GM23248 (cell line): ENCODE measurements at regions not wholly inside any gene's neighbourhood (a gene's known extent, or its start where the extent isn't known, plus 50 kb on each side); places are given as distances from the start of the nearest gene placed in this dataset.

Experiments used
- DNase-seq: peaks from one replicate; pipeline ENCODE4 v3.0.0-alpha.2; 2015
- H2AFZ ChIP-seq: fragments of 200-600 bp; sonication (generic); 2 replicates; pipeline ENCODE4 v1.6.1; 2016; ENCODE audit warnings: antibody characterized with exemption
- H3F3A ChIP-seq: fragments of 200-600 bp; sonication (generic); 2 replicates; pipeline ENCODE4 v1.6.1; 2016; ENCODE audit warnings: mild to moderate bottlenecking, antibody characterized with exemption, mixed run types; ENCODE audit not compliant: insufficient read depth
- H3K27ac ChIP-seq: fragments of 200-600 bp; sonication (generic); 2 replicates; pipeline ENCODE4 v1.5.1; 2016; ENCODE audit warnings: mild to moderate bottlenecking
- H3K27me3 ChIP-seq: fragments of 200-600 bp; sonication (generic); replicated peaks from 2 replicates; pipeline ENCODE4 v1.6.1; 2016; ENCODE audit warnings: mild to moderate bottlenecking; ENCODE audit not compliant: insufficient read depth
- H3K36me3 ChIP-seq: fragments of 200-600 bp; sonication (generic); 2 replicates; pipeline ENCODE4 v1.6.1; 2016; ENCODE audit warnings: low read depth, mild to moderate bottlenecking
- H3K4me1 ChIP-seq: fragments of 200-600 bp; sonication (generic); 2 replicates; pipeline ENCODE4 v1.6.1; 2016; ENCODE audit warnings: mild to moderate bottlenecking; ENCODE audit not compliant: insufficient read depth
- H3K4me2 ChIP-seq: fragments of 200-600 bp; sonication (generic); one replicate; pipeline ENCODE4 v1.6.1; 2016; ENCODE audit warnings: mild to moderate bottlenecking; ENCODE audit not compliant: unreplicated experiment
- H3K4me3 ChIP-seq: fragments of 200-600 bp; sonication (generic); 2 replicates; pipeline ENCODE4 v1.5.1; 2016; ENCODE audit warnings: mild to moderate bottlenecking
- H3K79me2 ChIP-seq: fragments of 200-600 bp; sonication (generic); 2 replicates; pipeline ENCODE4 v1.6.1; 2016; ENCODE audit warnings: mild to moderate bottlenecking; ENCODE audit not compliant: insufficient read depth
- H3K9ac ChIP-seq: fragments of 200-600 bp; sonication (generic); 2 replicates; pipeline ENCODE4 v1.6.1; 2016; ENCODE audit warnings: mild to moderate bottlenecking
- H3K9me2 ChIP-seq: fragments of 200-600 bp; sonication (generic); 2 replicates; pipeline ENCODE4 v1.6.1; 2016; ENCODE audit warnings: mixed run types, mild to moderate bottlenecking, moderate library complexity; ENCODE audit not compliant: insufficient read depth
- H3K9me3 ChIP-seq: fragments of 200-600 bp; sonication (generic); one replicate; pipeline ENCODE4 v1.6.1; 2017; ENCODE audit warnings: low read depth
- H4K20me1 ChIP-seq: fragments of 200-600 bp; sonication (generic); 2 replicates; pipeline ENCODE4 v1.6.0; 2016; ENCODE audit not compliant: insufficient read depth
- EZH2 ChIP-seq: fragments of 200-600 bp; sonication (generic); IDR thresholded peaks from 2 replicates; pipeline ENCODE4 v1.6.1; 2018; ENCODE audit warnings: antibody characterized with exemption, mild to moderate bottlenecking; ENCODE audit not compliant: insufficient read depth, poor library complexity, severe bottlenecking
- EZH2phosphoT487 ChIP-seq: fragments of 200-600 bp; sonication (generic); IDR thresholded peaks from 2 replicates; pipeline ENCODE4 v1.6.1; 2018; ENCODE audit warnings: antibody characterized with exemption, moderate library complexity, mild to moderate bottlenecking, low read depth; ENCODE audit not compliant: insufficient read depth
- WGBS, 2 experiments: methylation state at CpG; one replicate each; pipeline ENCODE4 v1.1.6; 2015 to 2017; ENCODE audit warnings: low lambda C conversion rate in 2 of 2, low coverage in 1 of 2; ENCODE audit errors: missing lambda C conversion rate in 2 of 2; 5-methylcytosine and 5-hydroxymethylcytosine counted together
- in situ Hi-C: fragments of 300-500 bp; cut with MboI; formaldehyde crosslinking; loops from 2 replicates; pipeline ENCODE4 v1.15.0; 2020

DNA sequence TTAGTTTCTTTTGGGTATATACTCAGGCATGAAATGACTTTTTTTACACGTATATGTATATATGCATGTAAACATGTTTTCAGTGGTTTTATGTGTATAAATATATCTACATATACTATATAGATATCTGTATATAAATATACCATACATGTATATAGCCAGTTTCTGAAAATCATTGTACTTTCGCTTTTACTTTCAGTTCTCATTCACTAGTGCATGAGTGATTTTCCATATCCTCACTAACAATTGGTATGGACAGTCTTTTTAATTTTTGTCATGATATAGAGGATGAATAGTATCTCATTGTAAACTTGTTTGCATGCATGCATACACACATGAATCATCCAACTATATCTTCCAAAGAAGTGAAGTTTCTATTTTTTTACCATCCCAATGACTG is 877.1 kb upstream of the CDH8 start:
- Histone ChIP-seq H3K9me2 (no peaks in the 10 kb centered on the region), H3K9ac (no peak overlapping the region), H2AFZ (no peak overlapping the region), H4K20me1 (no peaks in the 10 kb centered on the region), H3K79me2 (no peaks in the 10 kb centered on the region), H3K4me2 (no peak overlapping the region), H3F3A (no peaks in the 10 kb centered on the region), H3K4me3 (no peak overlapping the region), H3K4me1 (no peaks in the 10 kb centered on the region), H3K27me3 (no peaks in the 10 kb centered on the region), H3K9me3 (no peaks in the 10 kb centered on the region), H3K27ac (no peak overlapping the region), H3K36me3 (no peaks in the 10 kb centered on the region)
- no peak for TF ChIP-seq EZH2phosphoT487
- TF ChIP-seq EZH2 = no peak
- in situ Hi-C loops = no loop called here
- WGBS, 2 experiments = 26 to 36% methylated on average over 2 of the region's 2 CpGs
- DNase-seq = no peak

GRCh38 chr16:62909597-62909996 is 873.4 kb upstream of the CDH8 start:
- H3K27me3 ChIP-seq = no peaks in the 10 kb centered on the region
- H2AFZ ChIP-seq = no peak overlapping the region
- no peaks in the 10 kb centered on the region for H3K36me3 ChIP-seq
- H4K20me1 ChIP-seq = no peaks in the 10 kb centered on the region
- H3K4me2 ChIP-seq = no peak overlapping the region
- DNase-seq = no peak
- no peaks in the 10 kb centered on the region for H3F3A ChIP-seq
- no peak overlapping the region for H3K4me3 ChIP-seq
- H3K9me2 ChIP-seq = no peaks in the 10 kb centered on the region
- TF ChIP-seq EZH2phosphoT487 = no peak
- TF ChIP-seq EZH2 = no peak
- 17 to 20% methylated on average over 3 of the region's 3 CpGs for WGBS, 2 experiments
- no peak overlapping the region for H3K27ac ChIP-seq
- H3K4me1 ChIP-seq = no peaks in the 10 kb centered on the region
- H3K9me3 ChIP-seq = no peaks in the 10 kb centered on the region
- H3K9ac ChIP-seq = no peak overlapping the region
- no peaks in the 10 kb centered on the region for H3K79me2 ChIP-seq
- in situ Hi-C loops = loop anchor here (10.0 kb wide), 1 partner anchor 65 kb away; no protein-coding TSS in a partner anchor

DNA sequence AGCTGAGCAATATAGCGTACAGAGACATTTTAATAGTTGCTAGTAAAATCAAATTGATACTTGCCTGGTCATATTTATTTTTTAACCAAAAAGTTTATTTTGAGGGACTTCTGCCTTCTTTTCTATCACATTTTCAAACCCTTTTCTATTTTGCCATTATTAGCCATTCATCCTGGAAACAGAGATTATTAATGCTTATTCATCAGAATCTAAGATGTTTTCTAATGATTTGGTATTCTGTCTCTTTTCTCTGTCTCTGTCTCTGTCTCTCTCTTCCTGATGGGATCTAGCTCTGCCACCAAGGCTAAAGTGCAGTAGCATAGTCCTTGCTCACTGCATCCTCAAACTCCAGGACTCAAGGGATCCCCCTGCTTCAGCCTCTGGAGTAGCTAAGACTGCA is 871.3 kb upstream of the CDH8 start:
- Histone ChIP-seq H3K36me3 (no peaks in the 10 kb centered on the region), H3K27ac (no peak overlapping the region), H3F3A (no peaks in the 10 kb centered on the region), H3K9ac (no peak overlapping the region), H3K4me3 (no peak overlapping the region), H3K79me2 (no peaks in the 10 kb centered on the region), H2AFZ (no peak overlapping the region), H3K9me2 (no peaks in the 10 kb centered on the region), H3K27me3 (no peaks in the 10 kb centered on the region), H4K20me1 (no peaks in the 10 kb centered on the region), H3K4me2 (no peak overlapping the region), H3K4me1 (no peaks in the 10 kb centered on the region), H3K9me3 (no peaks in the 10 kb centered on the region)
- in situ Hi-C loops = loop anchor here (10.0 kb wide), 1 partner anchor 63 kb away; no protein-coding TSS in a partner anchor
- DNase-seq = no peak
- WGBS, 2 experiments = 28 to 33% methylated on average over 1 of the region's 1 CpG
- TF ChIP-seq EZH2 = no peak
- no peak for TF ChIP-seq EZH2phosphoT487

- DNase-seq = no peak
- H3K27me3 ChIP-seq = no peaks in the 10 kb centered on the region
- no peaks in the 10 kb centered on the region for H3K4me1 ChIP-seq
- no peaks in the 10 kb centered on the region for H3F3A ChIP-seq
- in situ Hi-C loops = loop anchor here (10.0 kb wide), 1 partner anchor 59 kb away; no protein-coding TSS in a partner anchor
- no peaks in the 10 kb centered on the region for H3K9me3 ChIP-seq
- WGBS, 2 experiments = 28 to 35% methylated on average over 5 of the region's 5 CpGs
- H3K4me2 ChIP-seq = no peak overlapping the region
- H3K9me2 ChIP-seq = no peaks in the 10 kb centered on the region
- H3K4me3 ChIP-seq = no peak overlapping the region
- no peaks in the 10 kb centered on the region for H4K20me1 ChIP-seq
- H3K79me2 ChIP-seq = no peaks in the 10 kb centered on the region
- H3K9ac ChIP-seq = no peak overlapping the region
- H3K36me3 ChIP-seq = no peaks in the 10 kb centered on the region
- H3K27ac ChIP-seq = no peak overlapping the region
- H2AFZ ChIP-seq = no peak overlapping the region
- TF ChIP-seq EZH2 = no peak
- no peak for TF ChIP-seq EZH2phosphoT487
Measured at GRCh38 chr16:62903961-62904502, 867.8 kb upstream of the CDH8 start.

DNA sequence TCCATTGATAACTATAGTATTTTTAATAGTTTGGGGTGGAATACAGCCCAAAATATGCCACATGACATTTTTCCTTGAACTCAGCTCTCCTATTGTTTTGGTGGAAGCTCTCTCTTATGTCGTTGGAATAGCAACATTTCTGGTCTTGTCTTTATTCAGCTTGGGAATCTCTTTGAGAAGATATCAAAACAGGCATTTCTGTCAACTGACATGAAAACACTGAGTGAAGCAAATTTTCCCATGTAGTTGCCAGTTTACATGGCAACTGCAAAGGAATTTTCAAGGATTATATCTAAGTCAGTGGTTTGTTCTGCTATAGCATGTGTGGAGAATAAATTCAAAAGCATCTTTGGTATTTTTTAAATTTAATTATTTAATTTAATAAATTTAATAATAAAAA is 863.5 kb upstream of the CDH8 start:
- H3K4me3 ChIP-seq = no peak overlapping the region
- H3K9me3 ChIP-seq = no peaks in the 10 kb centered on the region
- H3K79me2 ChIP-seq = no peaks in the 10 kb centered on the region
- no peak overlapping the region for H3K4me2 ChIP-seq
- no peaks in the 10 kb centered on the region for H3K9me2 ChIP-seq
- no peak overlapping the region for H3K27ac ChIP-seq
- no peaks in the 10 kb centered on the region for H3F3A ChIP-seq
- H4K20me1 ChIP-seq = no peaks in the 10 kb centered on the region
- in situ Hi-C loops = loop anchor here (10.0 kb wide), 1 partner anchor 55 kb away; no protein-coding TSS in a partner anchor
- H3K4me1 ChIP-seq = no peaks in the 10 kb centered on the region
- 0 to 3% methylated on average over 1 of the region's 1 CpG for WGBS, 2 experiments
- H3K27me3 ChIP-seq = no peaks in the 10 kb centered on the region
- no peaks in the 10 kb centered on the region for H3K36me3 ChIP-seq
- DNase-seq = no peak
- TF ChIP-seq EZH2phosphoT487 = no peak
- TF ChIP-seq EZH2 = no peak
- no peak overlapping the region for H2AFZ ChIP-seq
- no peak overlapping the region for H3K9ac ChIP-seq
